HG03196 (cell line): ENCODE measurements at regions not wholly inside any gene's neighbourhood (a gene's known extent, or its start where the extent isn't known, plus 50 kb on each side); places are given as distances from the start of the nearest gene placed in this dataset.
"Not testable (repeated sequence)": the region's sequence is repeated elsewhere in the genome, so short reads cannot be mapped to it uniquely, and the experiment has no call there.

ENCODE experiments used
- ATAC-seq: cut with Tn5 transposase; IDR thresholded peaks from one replicate; pipeline ENCODE4 v1.9.1; 2021; ENCODE audit not compliant: unreplicated experiment

- ATAC-seq = no peak
Measured at GRCh38 chr12:19624491-19624890, 185.2 kb downstream of the AEBP2 start.

- ATAC-seq = not testable (repeated sequence)
Measured at GRCh38 chr12:19625551-19625950, 186.3 kb downstream of the AEBP2 start.

- ATAC-seq = no peak
Measured at GRCh38 chr12:19627719-19628118, 188.4 kb downstream of the AEBP2 start.

- no peak for ATAC-seq
Measured at GRCh38 chr12:19630536-19630935, 191.2 kb downstream of the AEBP2 start.

- ATAC-seq = no peak
Measured at GRCh38 chr12:19633194-19633593, 193.9 kb downstream of the AEBP2 start.

- no peak for ATAC-seq
Measured at GRCh38 chr12:19633641-19634040, 194.3 kb downstream of the AEBP2 start.

- ATAC-seq = no peak
Measured at GRCh38 chr12:19639781-19640415, 200.6 kb downstream of the AEBP2 start.

GRCh38 chr12:19641235-19642080, 202.2 kb downstream of the AEBP2 start:
- no peak for ATAC-seq

GRCh38 chr12:19642345-19642744, 203.1 kb downstream of the AEBP2 start:
- no peak for ATAC-seq

- ATAC-seq = no peak
Measured at GRCh38 chr12:19643635-19644034, 204.3 kb downstream of the AEBP2 start.

- no peak for ATAC-seq
Measured at GRCh38 chr12:19644571-19644970, 205.3 kb downstream of the AEBP2 start.

- no peak for ATAC-seq
Measured at GRCh38 chr12:19645823-19646222, 206.5 kb downstream of the AEBP2 start.

- no peak for ATAC-seq
Measured at GRCh38 chr12:19646599-19646998, 207.3 kb downstream of the AEBP2 start.

- no peak for ATAC-seq
Measured at GRCh38 chr12:19647806-19648556, 208.7 kb downstream of the AEBP2 start.

GRCh38 chr12:19648591-19648990, 209.3 kb downstream of the AEBP2 start:
- no peak for ATAC-seq

- ATAC-seq = no peak
Measured at GRCh38 chr12:19652386-19652785, 213.1 kb downstream of the AEBP2 start.

GRCh38 chr12:19654650-19655376, 215.5 kb downstream of the AEBP2 start:
- no peak for ATAC-seq

- ATAC-seq = no peak
Measured at GRCh38 chr12:19657118-19657731, 217.9 kb downstream of the AEBP2 start.

- ATAC-seq = no peak
Measured at GRCh38 chr12:19657732-19658130, 218.4 kb downstream of the AEBP2 start.

GRCh38 chr12:19659086-19659485, 219.8 kb downstream of the AEBP2 start:
- no peak for ATAC-seq

- ATAC-seq = no peak
Measured at GRCh38 chr12:19659501-19659900, 220.2 kb downstream of the AEBP2 start.
